Mesendoderm (in vitro differentiated cells): ENCODE measurements at regions not wholly inside any gene's neighbourhood (a gene's known extent, or its start where the extent isn't known, plus 50 kb on each side); places are given as distances from the start of the nearest gene placed in this dataset.
A peak's percentile ranks its signal among the peaks of the same experiment; 100 is the strongest.

ENCODE experiments used
- DNase-seq: peaks from one replicate; pipeline ENCODE4 v3.0.0; 2013
- H2AK5ac ChIP-seq: 2 replicates; pipeline ENCODE4 v1.6.1; 2013; ENCODE audit warnings: low read length, inconsistent platforms
- H2BK120ac ChIP-seq: 2 replicates; pipeline ENCODE4 v1.6.1; 2013; ENCODE audit warnings: low read depth, mild to moderate bottlenecking, low read length, moderate library complexity, mixed read lengths
- H2BK15ac ChIP-seq: replicated peaks from 2 replicates; pipeline ENCODE4 v1.6.1; 2013; ENCODE audit warnings: low read depth, mild to moderate bottlenecking, moderate library complexity
- H2BK5ac ChIP-seq: 2 replicates; pipeline ENCODE4 v1.6.1; 2013; ENCODE audit warnings: low read length, inconsistent platforms
- H3K18ac ChIP-seq: 2 replicates; pipeline ENCODE4 v1.6.1; 2013; ENCODE audit warnings: mild to moderate bottlenecking, low read length, mixed read lengths
- H3K23ac ChIP-seq: one replicate; pipeline ENCODE4 v1.6.1; 2013; ENCODE audit warnings: low read length
- H3K27ac ChIP-seq: 2 replicates; pipeline ENCODE4 v1.5.1; 2013; ENCODE audit warnings: low read depth, mild to moderate bottlenecking, inconsistent platforms, low read length, moderate library complexity
- H3K27me3 ChIP-seq: 2 replicates; pipeline ENCODE4 v1.6.1; 2013; ENCODE audit warnings: low read length, control low read depth, mild to moderate bottlenecking, inconsistent platforms; ENCODE audit not compliant: insufficient read depth, poor library complexity
- H3K36me3 ChIP-seq: 2 replicates; pipeline ENCODE4 v1.6.1; 2013; ENCODE audit warnings: low read length, inconsistent platforms; ENCODE audit not compliant: control insufficient read depth, insufficient read depth
- H3K4ac ChIP-seq: one replicate; pipeline ENCODE4 v1.6.1; 2013; ENCODE audit warnings: low read depth, mild to moderate bottlenecking, low read length, moderate library complexity
- H3K4me1 ChIP-seq: 2 replicates; pipeline ENCODE4 v1.6.1; 2013; ENCODE audit warnings: low read depth, low read length, inconsistent platforms; ENCODE audit not compliant: control insufficient read depth
- H3K4me2 ChIP-seq: 2 replicates; pipeline ENCODE4 v1.6.1; 2013; ENCODE audit warnings: low read length
- H3K4me3 ChIP-seq: 2 replicates; pipeline ENCODE4 v1.5.1; 2013; ENCODE audit warnings: mild to moderate bottlenecking, low read length
- H3K56ac ChIP-seq: one replicate; pipeline ENCODE4 v1.6.1; 2013; ENCODE audit warnings: low read length
- H3K79me1 ChIP-seq: 2 replicates; pipeline ENCODE4 v1.6.1; 2013; ENCODE audit warnings: low read length, inconsistent platforms
- H3K79me2 ChIP-seq: 2 replicates; pipeline ENCODE4 v1.6.1; 2013; ENCODE audit warnings: mild to moderate bottlenecking, low read length; ENCODE audit not compliant: control insufficient read depth, insufficient read depth
- H3K9ac ChIP-seq: 2 replicates; pipeline ENCODE4 v1.6.1; 2013; ENCODE audit warnings: low read length, inconsistent platforms
- H4K5ac ChIP-seq: one replicate; pipeline ENCODE4 v1.6.1; 2013; ENCODE audit warnings: low read length
- H4K8ac ChIP-seq: one replicate; pipeline ENCODE4 v1.6.1; 2013; ENCODE audit warnings: low read depth, mild to moderate bottlenecking, control low read depth, low read length, moderate library complexity
- WGBS: extraction: QIAGEN DNeasy Blood & Tissue Kit; methylation state at CpG from one replicate; pipeline ENCODE4 v1.1.7; 2013; ENCODE audit warnings: low lambda C conversion rate, missing lambda C conversion rate; ENCODE audit not compliant: insufficient coverage; ENCODE audit errors: extremely low coverage; 5-methylcytosine and 5-hydroxymethylcytosine counted together

DNA sequence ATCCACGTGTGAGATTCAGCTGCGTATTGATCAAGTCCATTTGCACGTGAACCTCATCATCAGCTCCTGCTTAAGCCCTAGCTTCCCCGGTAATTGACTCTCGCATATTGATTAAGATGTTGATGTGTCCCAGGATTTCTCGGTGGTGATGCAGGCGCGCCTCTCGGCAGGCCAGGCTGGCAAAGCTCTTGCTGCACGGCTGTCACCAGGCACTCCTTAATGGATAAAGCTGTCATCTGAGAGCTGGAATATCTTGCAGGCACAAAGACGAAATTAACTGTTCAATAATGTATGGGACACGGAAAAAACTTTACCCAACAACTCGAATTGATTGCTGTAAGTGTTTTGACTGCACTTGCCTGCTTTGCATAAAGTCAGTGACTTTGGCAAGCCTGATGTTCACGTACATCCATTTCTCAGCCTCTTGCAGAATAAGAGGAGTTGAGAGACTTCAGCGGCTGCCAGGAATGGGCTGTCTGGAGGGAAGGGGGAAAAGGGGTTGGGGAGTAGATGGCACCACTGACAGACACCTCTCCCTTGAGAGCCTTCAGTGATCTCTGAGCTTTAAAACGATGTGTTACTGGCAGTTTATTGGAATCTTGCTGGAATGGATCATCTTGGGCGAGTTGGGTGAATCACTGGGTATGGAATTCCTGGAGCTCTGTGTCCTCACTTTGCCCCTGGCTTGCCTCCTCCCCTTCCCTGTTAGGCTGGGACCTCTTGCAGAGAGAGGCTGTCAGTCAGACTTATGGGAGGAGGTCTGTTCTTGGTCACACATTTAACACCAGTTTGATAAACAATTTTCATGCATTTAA, 650.3 kb downstream of the CCDC171 start:
- Histone ChIP-seq H3K79me1 (no peaks in the 10 kb centered on the region), H3K27me3 (no peaks in the 10 kb centered on the region), H4K8ac (no peak overlapping the region), H3K27ac (no peak overlapping the region), H3K79me2 (no peaks in the 10 kb centered on the region), H3K4me2 (no peak overlapping the region), H2BK15ac (no peak overlapping the region), H3K4ac (no peak overlapping the region), H2AK5ac (no peak overlapping the region), H3K4me3 (no peak overlapping the region), H3K56ac (no peak overlapping the region), H2BK120ac (no peak overlapping the region), H2BK5ac (no peak overlapping the region), H3K9ac (no peak overlapping the region), H3K18ac (no peak overlapping the region), H3K36me3 (no peaks in the 10 kb centered on the region), H4K5ac (no peak overlapping the region), H3K4me1 (no peaks in the 10 kb centered on the region), H3K23ac (no peak overlapping the region)
- DNase-seq, result peak; percentile 75
- WGBS, result no CpG with 5 or more reads among the region's 17 CpGs

- WGBS, result no CpG with 5 or more reads among the region's 14 CpGs
- no peak overlapping the region for H3K27ac ChIP-seq
- no peak for DNase-seq
Measured at GRCh38 chr9:16203729-16204573, 651.1 kb downstream of the CCDC171 start.

DNA sequence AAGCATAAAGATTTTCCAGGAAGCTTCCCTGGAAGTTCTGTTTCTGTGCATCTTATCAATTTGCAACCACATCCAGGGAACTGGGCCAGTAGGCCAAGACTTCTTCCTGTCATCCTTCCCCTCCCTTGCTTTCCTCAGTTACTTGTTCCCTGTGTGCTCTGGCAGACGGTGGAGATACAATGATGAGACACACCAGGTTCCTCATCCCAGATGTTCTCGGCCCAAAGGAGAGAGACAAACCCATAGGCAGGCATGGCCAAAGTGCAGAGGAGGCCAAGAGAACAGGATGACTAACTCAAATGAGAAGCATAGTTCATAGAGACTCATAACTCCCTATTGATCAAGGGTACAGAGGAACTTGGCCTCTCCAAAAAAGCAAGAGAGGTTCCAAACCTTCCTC, 652.6 kb downstream of the CCDC171 start:
- Histone ChIP-seq H3K79me2 (no peaks in the 10 kb centered on the region), H3K4me2 (no peak overlapping the region), H3K79me1 (no peaks in the 10 kb centered on the region), H3K36me3 (no peaks in the 10 kb centered on the region), H4K5ac (no peak overlapping the region), H3K9ac (no peak overlapping the region), H3K23ac (no peak overlapping the region), H3K18ac (no peak overlapping the region), H2AK5ac (no peak overlapping the region), H3K4me3 (no peak overlapping the region), H2BK120ac (no peak overlapping the region), H3K27ac (no peak overlapping the region), H3K27me3 (no peaks in the 10 kb centered on the region), H2BK15ac (no peak overlapping the region), H3K4me1 (no peaks in the 10 kb centered on the region), H2BK5ac (no peak overlapping the region), H3K4ac (no peak overlapping the region), H4K8ac (no peak overlapping the region), H3K56ac (no peak overlapping the region)
- DNase-seq, result no peak
- WGBS, result no CpG with 5 or more reads among the region's 2 CpGs

More at GRCh38 chr9:16203729-16204573, 651.1 kb downstream of the CCDC171 start:
- H3K27me3 ChIP-seq, result no peaks in the 10 kb centered on the region
- H3K56ac ChIP-seq, result no peak overlapping the region
- no peak overlapping the region for H4K5ac ChIP-seq
- no peak overlapping the region for H3K4ac ChIP-seq
- H2BK5ac ChIP-seq, result no peak overlapping the region
- H3K79me1 ChIP-seq, result no peaks in the 10 kb centered on the region
- no peak overlapping the region for H4K8ac ChIP-seq
- no peaks in the 10 kb centered on the region for H3K4me1 ChIP-seq
- no peak overlapping the region for H3K4me3 ChIP-seq
- no peak overlapping the region for H2BK15ac ChIP-seq
- no peak overlapping the region for H2AK5ac ChIP-seq
- H3K18ac ChIP-seq, result no peak overlapping the region
- H3K4me2 ChIP-seq, result no peak overlapping the region
- no peak overlapping the region for H3K9ac ChIP-seq
- H3K36me3 ChIP-seq, result no peaks in the 10 kb centered on the region
- H2BK120ac ChIP-seq, result no peak overlapping the region
- no peak overlapping the region for H3K23ac ChIP-seq
- no peaks in the 10 kb centered on the region for H3K79me2 ChIP-seq

- H3K79me1 ChIP-seq, result no peaks in the 10 kb centered on the region
- H3K9ac ChIP-seq, result no peak overlapping the region
- H2BK5ac ChIP-seq, result no peak overlapping the region
- no peaks in the 10 kb centered on the region for H3K27me3 ChIP-seq
- H2BK120ac ChIP-seq, result no peak overlapping the region
- no peak overlapping the region for H3K4me2 ChIP-seq
- H3K27ac ChIP-seq, result no peak overlapping the region
- no peak overlapping the region for H2BK15ac ChIP-seq
- H3K4me1 ChIP-seq, result no peaks in the 10 kb centered on the region
- H3K56ac ChIP-seq, result no peak overlapping the region
- no peak for DNase-seq
- H3K4me3 ChIP-seq, result no peak overlapping the region
- H3K18ac ChIP-seq, result no peak overlapping the region
- H3K23ac ChIP-seq, result no peak overlapping the region
- no peaks in the 10 kb centered on the region for H3K36me3 ChIP-seq
- WGBS, result no CpG with 5 or more reads among the region's 3 CpGs
- no peak overlapping the region for H4K5ac ChIP-seq
- H4K8ac ChIP-seq, result no peak overlapping the region
- no peak overlapping the region for H2AK5ac ChIP-seq
- no peak overlapping the region for H3K4ac ChIP-seq
- no peaks in the 10 kb centered on the region for H3K79me2 ChIP-seq
Measured at GRCh38 chr9:16206518-16206917, 653.7 kb downstream of the CCDC171 start.

- H4K5ac ChIP-seq, result no peak overlapping the region
- H2BK5ac ChIP-seq, result no peak overlapping the region
- no peak overlapping the region for H2BK120ac ChIP-seq
- no peak overlapping the region for H3K56ac ChIP-seq
- H3K79me2 ChIP-seq, result no peaks in the 10 kb centered on the region
- no peak overlapping the region for H3K4ac ChIP-seq
- H4K8ac ChIP-seq, result no peak overlapping the region
- no peak overlapping the region for H3K23ac ChIP-seq
- no peak overlapping the region for H3K18ac ChIP-seq
- no peak overlapping the region for H2AK5ac ChIP-seq
- H3K79me1 ChIP-seq, result no peaks in the 10 kb centered on the region
- H3K4me3 ChIP-seq, result no peak overlapping the region
- no peak for DNase-seq
- H3K9ac ChIP-seq, result no peak overlapping the region
- no peak overlapping the region for H2BK15ac ChIP-seq
- H3K27me3 ChIP-seq, result no peaks in the 10 kb centered on the region
- WGBS, result no CpG with 5 or more reads among the region's 9 CpGs
- no peak overlapping the region for H3K27ac ChIP-seq
- no peaks in the 10 kb centered on the region for H3K36me3 ChIP-seq
- no peak overlapping the region for H3K4me2 ChIP-seq
- no peaks in the 10 kb centered on the region for H3K4me1 ChIP-seq
Measured at GRCh38 chr9:16207161-16207560, 654.3 kb downstream of the CCDC171 start.
